ENCODE measurements at regions not wholly inside any gene's neighbourhood (a gene's known extent, or its start where the extent isn't known, plus 50 kb on each side); places are given as distances from the start of the nearest gene placed in this dataset.

- DNase-seq = no peak
Measured at GRCh38 chr3:43867436-43868072, 176.8 kb downstream of the ABHD5 start.

- DNase-seq = no peak
Measured at GRCh38 chr3:43869491-43869890, 178.8 kb downstream of the ABHD5 start.

GRCh38 chr3:43870120-43870519, 179.4 kb downstream of the ABHD5 start:
- no peak for DNase-seq

- DNase-seq = no peak
Measured at GRCh38 chr3:43870844-43871626, 180.3 kb downstream of the ABHD5 start.

DNA sequence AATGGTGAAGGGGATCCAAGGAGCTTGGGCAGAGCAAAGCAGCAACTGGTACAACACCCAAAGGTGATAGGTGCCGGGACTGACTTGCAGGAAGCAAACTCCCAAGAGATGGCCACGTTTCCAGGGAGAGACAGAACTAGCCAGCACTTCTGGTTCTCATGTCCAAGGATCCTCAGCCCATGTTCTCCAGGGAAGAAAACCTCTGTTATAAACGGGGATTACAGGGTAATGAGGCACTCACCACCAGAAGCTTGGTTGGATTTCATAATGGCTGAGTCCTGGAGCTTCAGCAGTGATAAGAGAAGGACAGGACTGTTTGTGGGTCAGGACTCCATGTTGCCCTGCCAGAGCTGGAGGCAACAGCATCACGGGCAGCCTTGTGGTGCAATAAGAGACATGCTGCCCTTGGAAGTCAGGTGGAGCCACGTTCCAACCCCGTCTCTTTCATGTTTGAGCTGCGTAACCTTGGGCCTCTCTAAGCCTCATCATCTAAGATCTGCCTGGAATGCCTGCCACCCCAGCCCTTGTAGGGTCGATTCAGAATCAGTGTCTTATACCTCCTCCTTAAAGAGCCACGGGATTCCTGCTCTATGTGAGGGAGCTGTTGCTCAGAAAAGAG, 181.0 kb downstream of the ABHD5 start:
- no peak for DNase-seq

DNA sequence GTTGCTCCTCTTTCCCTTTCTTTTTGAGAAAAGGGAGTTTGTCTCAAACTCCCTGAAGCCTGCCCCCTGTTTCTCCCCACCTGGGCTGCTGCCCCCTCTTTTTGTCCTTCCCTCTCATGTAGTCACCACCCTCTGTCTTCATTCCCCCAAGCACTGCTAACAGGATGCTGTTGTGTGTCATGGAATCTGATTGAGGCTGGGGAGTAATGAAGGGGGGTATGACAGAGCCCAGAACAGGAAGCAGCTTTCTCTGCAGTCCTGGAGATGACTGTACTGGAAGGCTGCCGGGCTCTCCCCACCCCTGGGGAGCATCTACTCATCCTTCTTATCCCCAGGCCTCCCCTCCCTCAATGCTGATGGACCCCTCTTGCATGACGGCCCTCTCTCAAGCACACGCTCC, 181.6 kb downstream of the ABHD5 start:
- no peak for DNase-seq

GRCh38 chr3:43872901-43873300, 182.2 kb downstream of the ABHD5 start:
- no peak for DNase-seq

DNA sequence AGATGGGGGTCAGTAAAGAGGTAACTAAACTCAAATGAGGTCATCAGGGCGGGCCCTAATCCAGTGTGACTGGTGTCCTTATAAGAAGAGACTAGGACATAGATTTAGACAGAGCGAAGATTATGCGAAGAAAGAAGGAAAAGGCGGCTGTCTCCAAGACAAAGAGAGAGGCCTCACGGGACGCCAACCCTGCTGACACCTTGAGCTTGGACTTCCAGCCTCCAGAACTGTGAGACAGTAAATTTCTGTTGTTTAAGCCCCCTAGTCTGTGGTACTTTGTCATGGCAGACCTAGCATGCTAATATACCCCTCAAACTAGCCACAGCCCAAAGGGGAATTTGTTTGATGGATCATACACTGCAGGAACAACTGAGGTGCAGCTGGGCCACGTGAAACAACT, 183.0 kb downstream of the ABHD5 start:
- DNase-seq = no peak

DNA sequence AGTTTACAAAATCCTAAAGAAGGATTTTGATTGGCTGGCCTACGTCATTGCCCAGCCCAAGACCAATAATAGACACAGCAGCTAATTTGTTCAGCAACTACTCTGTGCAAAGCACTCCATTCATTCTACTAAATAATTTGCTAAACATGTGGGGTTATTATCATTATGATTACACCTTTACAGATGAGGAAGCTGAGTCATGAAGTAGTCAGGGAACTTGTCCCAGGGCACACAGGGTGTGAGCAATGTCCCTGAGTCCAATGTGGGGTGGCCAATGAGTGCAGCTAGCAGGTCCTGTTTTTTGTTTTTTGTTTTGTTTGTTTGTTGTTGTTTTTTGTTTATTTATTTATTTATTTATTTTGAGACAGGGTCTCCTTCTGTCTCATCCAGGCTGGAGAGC, 183.6 kb downstream of the ABHD5 start:
- no peak for DNase-seq

DNA sequence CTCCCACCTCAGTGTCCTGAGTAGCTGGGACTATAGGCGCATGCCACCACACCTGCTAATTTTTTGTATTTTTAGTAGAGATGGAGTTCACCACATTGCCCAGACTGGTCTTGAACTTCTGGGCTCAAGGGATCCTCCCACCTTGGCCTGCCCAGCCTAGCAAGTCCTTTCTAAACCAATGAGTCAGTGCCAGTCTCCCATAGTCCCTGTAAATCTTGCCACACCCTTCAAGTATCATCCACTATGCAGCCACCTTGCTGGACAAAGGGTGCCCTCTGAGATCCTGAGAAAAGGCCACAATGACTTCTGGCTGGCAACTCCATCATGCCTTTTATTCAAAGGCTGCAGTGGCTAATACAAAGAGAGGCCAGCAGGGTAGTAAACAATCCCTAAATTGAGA, 184.0 kb downstream of the ABHD5 start:
- no peak for DNase-seq

GRCh38 chr3:43876648-43877047, 185.9 kb downstream of the ABHD5 start:
- DNase-seq = no peak

GRCh38 chr3:43879166-43879565, 188.4 kb downstream of the ABHD5 start:
- DNase-seq = no peak

- DNase-seq = no peak
Measured at GRCh38 chr3:43882976-43883680, 192.4 kb downstream of the ABHD5 start.

DNA sequence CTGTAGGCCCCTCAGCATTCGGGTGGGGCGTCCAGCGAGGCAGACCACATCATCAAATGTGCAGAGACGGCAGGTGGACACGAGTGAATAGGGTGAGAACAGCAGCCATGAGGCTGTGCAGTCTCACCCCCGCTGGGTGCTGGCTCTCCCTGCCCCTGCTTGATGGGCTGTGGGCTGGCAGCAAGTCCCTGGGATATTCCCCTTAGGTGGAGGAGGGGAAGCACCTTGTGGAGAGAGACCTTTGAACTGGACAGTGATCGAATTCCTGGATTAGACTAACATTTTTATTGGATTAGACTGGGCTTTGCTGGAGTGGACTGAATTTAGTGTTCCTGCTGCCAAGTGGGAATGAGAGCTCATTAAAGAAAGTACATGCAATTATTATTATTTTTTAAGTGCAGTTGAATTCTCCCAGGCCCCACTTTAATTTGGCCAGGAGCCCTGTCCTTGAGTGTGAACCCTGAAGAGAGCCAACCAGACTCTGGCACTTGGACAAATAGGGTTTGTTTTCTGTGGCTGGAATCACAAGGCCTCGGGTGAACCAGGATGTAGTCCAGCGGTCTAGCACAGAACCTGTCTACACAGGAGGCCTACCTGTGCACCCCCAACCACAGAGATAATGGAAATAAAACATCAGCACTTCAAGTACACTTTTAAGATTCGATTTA, 193.1 kb downstream of the ABHD5 start:
- no peak for DNase-seq

DNA sequence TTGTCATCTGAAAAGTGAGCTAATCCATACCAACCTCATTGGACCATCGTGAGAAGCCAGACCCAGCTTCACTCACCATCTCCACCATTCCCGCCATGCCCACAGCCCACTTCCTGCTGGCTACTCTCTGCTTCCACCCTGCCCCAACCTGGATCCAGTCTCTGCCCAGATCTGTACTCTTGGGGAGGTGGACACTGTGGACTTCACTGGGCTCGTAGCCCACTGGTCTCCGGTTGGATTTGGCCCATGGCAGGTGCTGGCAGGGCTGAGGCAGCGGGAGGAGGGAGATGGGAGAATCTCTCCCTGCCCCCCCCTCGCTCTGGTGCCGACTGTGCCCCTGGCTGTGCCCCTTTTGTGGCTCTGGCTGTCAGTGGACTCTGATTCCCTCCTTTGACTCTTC, 193.8 kb downstream of the ABHD5 start:
- DNase-seq = no peak

GRCh38 chr3:43885908-43886618, 195.3 kb downstream of the ABHD5 start:
- DNase-seq = no peak

DNA sequence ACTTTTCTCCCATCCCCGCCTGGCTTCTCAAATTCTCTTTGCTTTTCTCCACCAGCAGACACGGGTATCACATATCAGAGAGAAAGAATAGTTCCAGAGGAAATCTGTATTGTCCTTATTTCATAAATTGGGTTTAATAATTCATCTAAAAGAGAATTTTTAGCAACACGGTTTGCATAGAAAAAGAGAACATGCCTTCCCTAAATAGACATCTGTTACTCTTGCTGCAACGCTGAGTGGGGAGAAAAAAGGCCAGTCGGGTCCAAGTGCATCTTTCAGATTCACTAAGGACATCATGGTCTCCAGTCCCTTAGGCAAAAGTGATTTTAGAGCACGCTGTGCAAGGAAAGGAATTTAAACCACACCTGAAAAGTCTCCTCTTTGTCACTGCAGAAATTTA, 201.3 kb downstream of the ABHD5 start:
- no peak for DNase-seq

DNA sequence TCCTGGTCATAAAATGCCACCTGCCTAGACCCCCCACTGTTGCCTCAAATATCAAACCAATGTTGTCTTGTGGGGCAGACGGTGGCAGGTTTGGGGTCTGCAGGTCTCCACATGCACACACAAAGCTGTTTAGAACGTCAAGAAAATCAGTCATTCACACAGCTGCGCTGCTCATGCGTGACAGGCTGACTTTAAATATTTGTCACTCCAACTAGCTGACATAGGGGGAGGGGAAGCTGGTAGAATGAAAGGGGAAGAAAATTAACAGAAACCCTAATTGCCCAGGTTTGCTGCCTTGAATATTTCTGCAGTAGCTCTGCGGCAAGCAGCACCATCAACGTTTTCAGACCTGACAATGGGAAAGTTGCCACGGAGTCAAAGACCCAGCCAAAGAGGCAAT, 201.8 kb downstream of the ABHD5 start:
- DNase-seq = no peak

- no peak for DNase-seq
Measured at GRCh38 chr3:43893727-43894126, 203.0 kb downstream of the ABHD5 start.

DNA sequence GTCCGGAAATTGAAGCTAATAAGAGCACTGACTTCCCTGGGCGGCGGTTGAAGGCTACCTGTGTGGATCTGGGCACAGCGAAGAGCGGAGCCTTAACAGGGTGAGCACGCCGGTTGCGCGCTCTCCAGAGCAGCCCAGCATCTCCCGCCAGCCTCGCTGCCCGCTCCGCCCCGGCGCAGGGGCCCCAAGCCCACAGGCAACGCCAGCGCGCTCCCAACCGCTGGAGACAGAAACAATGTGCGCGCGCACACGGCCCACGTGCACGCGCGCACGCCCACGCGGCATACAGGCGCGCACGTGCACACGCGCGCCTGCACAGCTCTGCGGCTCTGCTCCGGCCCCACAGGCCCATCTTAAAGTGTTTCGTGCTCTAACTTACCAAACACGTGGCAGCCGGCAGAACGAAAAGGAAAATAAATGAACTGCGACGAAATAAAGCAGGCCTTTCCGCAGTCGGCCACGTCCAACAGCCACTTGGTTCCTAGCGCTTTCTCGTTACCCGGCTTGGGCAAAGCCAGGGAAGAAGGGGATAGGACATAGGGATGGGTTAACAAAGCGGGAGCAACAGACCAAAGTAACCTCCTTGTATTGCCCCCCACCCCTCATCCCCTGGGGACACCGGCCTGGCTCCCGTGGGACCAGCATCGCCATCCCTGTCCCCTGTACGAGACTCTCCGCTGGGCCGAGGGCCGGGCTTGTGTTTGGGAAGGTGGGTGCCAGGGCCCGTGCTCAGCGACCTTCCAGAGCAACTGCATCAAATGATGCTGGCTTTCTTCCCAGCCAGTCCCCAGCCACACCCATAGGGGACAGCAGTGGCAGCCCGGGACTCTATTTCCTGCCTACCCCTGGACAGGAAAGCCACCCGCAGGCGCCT, 203.7 kb downstream of the ABHD5 start:
- DNase-seq = peak in 1 of 2 experiments; percentile 31

GRCh38 chr3:43895573-43895972, 204.8 kb downstream of the ABHD5 start:
- no peak for DNase-seq

All from NCI-H446 (cell line).